HUES64 (cell line): ENCODE measurements at regions not wholly inside any gene's neighbourhood (a gene's known extent, or its start where the extent isn't known, plus 50 kb on each side); places are given as distances from the start of the nearest gene placed in this dataset.

Experiments
- H3K27ac ChIP-seq: 2 replicates; pipeline ENCODE4 v1.7.0; 2013; ENCODE audit warnings: low read depth, low read length, inconsistent platforms
- H3K27me3 ChIP-seq: 2 replicates; pipeline ENCODE4 v1.6.1; 2013; ENCODE audit warnings: mild to moderate bottlenecking, low read length; ENCODE audit not compliant: insufficient read depth
- H3K36me3 ChIP-seq: 2 replicates; pipeline ENCODE4 v1.6.1; 2013; ENCODE audit warnings: mild to moderate bottlenecking, low read length; ENCODE audit not compliant: insufficient read depth
- H3K4me1 ChIP-seq: 2 replicates; pipeline ENCODE4 v1.6.1; 2013; ENCODE audit warnings: mild to moderate bottlenecking, low read length, moderate library complexity; ENCODE audit not compliant: insufficient read depth
- H3K4me3 ChIP-seq: 2 replicates; pipeline ENCODE4 v1.5.1; 2013; ENCODE audit warnings: mild to moderate bottlenecking, low read length, moderate library complexity
- H3K9ac ChIP-seq: 2 replicates; pipeline ENCODE4 v1.6.1; 2013; ENCODE audit warnings: mild to moderate bottlenecking, low read depth, low read length
- H3K9me3 ChIP-seq: 2 replicates; pipeline ENCODE4 v1.6.1; 2013; ENCODE audit warnings: low read depth, low read length; ENCODE audit not compliant: insufficient read depth
- WGBS: fragments of 150-250, 120-280 bp; methylation state at CpG from one replicate; pipeline ENCODE4 v1.1.7; 2013; ENCODE audit warnings: missing lambda C conversion rate; 5-methylcytosine and 5-hydroxymethylcytosine counted together

GRCh38 chr5:96016216-96016615 lies 54.6 kb upstream of the ELL2 start:
- Histone ChIP-seq H3K27ac (no peak overlapping the region), H3K4me3 (no peak overlapping the region), H3K9me3 (no peaks in the 10 kb centered on the region), H3K4me1 (no peaks in the 10 kb centered on the region), H3K36me3 (no peaks in the 10 kb centered on the region), H3K9ac (no peak overlapping the region), H3K27me3 (no peaks in the 10 kb centered on the region)
- WGBS, result 76% methylated on average over 2 of the region's 2 CpGs

- Histone ChIP-seq H3K9me3 (no peaks in the 10 kb centered on the region), H3K4me3 (no peak overlapping the region), H3K36me3 (no peaks in the 10 kb centered on the region), H3K27ac (no peak overlapping the region), H3K4me1 (no peaks in the 10 kb centered on the region), H3K9ac (no peak overlapping the region), H3K27me3 (no peaks in the 10 kb centered on the region)
- WGBS, result 97% methylated on average over 1 of the region's 1 CpG
Measured at GRCh38 chr5:96015709-96016108, 54.1 kb upstream of the ELL2 start.

GRCh38 chr5:96014395-96014794 lies 52.7 kb upstream of the ELL2 start:
- H3K9ac ChIP-seq, result no peak overlapping the region
- H3K4me3 ChIP-seq, result no peak overlapping the region
- no CpG with 5 or more reads among the region's 1 CpG for WGBS
- no peak overlapping the region for H3K27ac ChIP-seq
- H3K27me3 ChIP-seq, result no peaks in the 10 kb centered on the region
- H3K36me3 ChIP-seq, result no peaks in the 10 kb centered on the region
- no peaks in the 10 kb centered on the region for H3K9me3 ChIP-seq
- no peaks in the 10 kb centered on the region for H3K4me1 ChIP-seq

DNA sequence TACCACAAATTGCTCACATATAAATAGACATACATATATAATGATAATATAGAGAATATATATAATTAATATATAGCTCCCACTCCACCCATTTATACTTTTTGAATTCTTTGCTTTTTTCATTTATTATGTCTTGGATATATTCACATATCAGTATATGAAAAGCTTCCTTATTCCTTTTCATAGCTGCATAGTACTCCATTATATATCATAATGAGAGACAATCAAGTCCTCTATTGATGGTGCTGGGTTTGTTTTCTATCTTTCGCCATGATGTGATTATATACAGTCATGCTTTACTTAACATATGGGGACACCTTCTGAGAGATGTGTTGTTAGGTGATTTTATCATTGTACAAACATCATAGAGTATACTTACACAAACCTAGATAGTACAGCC lies 51.6 kb upstream of the ELL2 start:
- no peaks in the 10 kb centered on the region for H3K9me3 ChIP-seq
- WGBS, result no CpG with 5 or more reads among the region's 1 CpG
- H3K27ac ChIP-seq, result no peak overlapping the region
- no peaks in the 10 kb centered on the region for H3K4me1 ChIP-seq
- no peaks in the 10 kb centered on the region for H3K27me3 ChIP-seq
- no peaks in the 10 kb centered on the region for H3K36me3 ChIP-seq
- no peak overlapping the region for H3K9ac ChIP-seq
- H3K4me3 ChIP-seq, result no peak overlapping the region

DNA sequence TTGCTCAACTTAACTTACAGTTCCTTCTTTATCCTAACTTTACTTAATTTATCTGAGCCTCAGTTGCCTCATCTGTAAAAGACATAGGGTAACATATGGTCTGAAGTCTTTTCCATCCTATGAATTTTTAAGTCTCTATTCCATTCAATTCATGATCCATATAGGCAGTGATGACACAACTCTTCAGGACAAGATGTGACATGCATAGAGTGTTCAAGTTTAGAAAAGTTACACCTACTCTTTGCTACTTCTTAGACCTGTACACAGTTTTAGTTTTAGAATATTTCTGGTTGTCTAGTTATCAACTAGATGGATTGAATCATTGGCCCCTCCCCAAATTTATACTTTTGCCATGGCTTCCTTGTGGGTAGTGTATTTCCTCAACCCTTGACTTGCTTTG lies 50.7 kb upstream of the ELL2 start:
- Histone ChIP-seq H3K27ac (no peak overlapping the region), H3K27me3 (no peaks in the 10 kb centered on the region), H3K4me1 (no peaks in the 10 kb centered on the region), H3K9ac (no peak overlapping the region), H3K36me3 (no peaks in the 10 kb centered on the region), H3K4me3 (no peak overlapping the region), H3K9me3 (no peaks in the 10 kb centered on the region)
